Glutamatergic neuron (in vitro differentiated cells): ENCODE measurements at regions not wholly inside any gene's neighbourhood (a gene's known extent, or its start where the extent isn't known, plus 50 kb on each side); places are given as distances from the start of the nearest gene placed in this dataset.

ENCODE experiments used
- DNase-seq: peaks from one replicate; pipeline ENCODE4 v3.0.0; 2022
- H3K27ac Mint-ChIP-seq: one replicate; pipeline ENCODE4 v1.8.0; 2020; ENCODE audit warnings: mild to moderate bottlenecking, mixed read lengths, inconsistent platforms; ENCODE audit not compliant: unreplicated experiment
- H3K27me3 Mint-ChIP-seq: one replicate; pipeline ENCODE4 v1.8.0; 2020; ENCODE audit warnings: mild to moderate bottlenecking, moderate library complexity, mixed read lengths, inconsistent platforms; ENCODE audit not compliant: unreplicated experiment
- H3K36me3 Mint-ChIP-seq: one replicate; pipeline ENCODE4 v1.8.0; 2020; ENCODE audit warnings: mild to moderate bottlenecking, mixed read lengths, inconsistent platforms; ENCODE audit not compliant: unreplicated experiment
- H3K4me1 Mint-ChIP-seq: one replicate; pipeline ENCODE4 v1.8.0; 2020; ENCODE audit warnings: mild to moderate bottlenecking, low read depth, mixed read lengths, inconsistent platforms; ENCODE audit not compliant: unreplicated experiment
- H3K4me3 Mint-ChIP-seq: one replicate; pipeline ENCODE4 v1.8.0; 2020; ENCODE audit warnings: mild to moderate bottlenecking, mixed read lengths, inconsistent platforms; ENCODE audit not compliant: unreplicated experiment
- H3K9me3 Mint-ChIP-seq: one replicate; pipeline ENCODE4 v1.8.0; 2020; ENCODE audit warnings: mild to moderate bottlenecking, moderate library complexity, mixed read lengths, inconsistent platforms; ENCODE audit not compliant: unreplicated experiment
- CTCF ChIP-seq: fragments of 200-600 bp; sonication (generic); IDR thresholded peaks from one replicate; pipeline ENCODE4 v1.5.0; 2021; ENCODE audit not compliant: partially characterized antibody, unreplicated experiment

- Mint-ChIP-seq H3K36me3 (no peaks in the 10 kb centered on the region), H3K9me3 (peaks cover 2% of the 10 kb centered on the region), H3K27me3 (peaks cover 5% of the 10 kb centered on the region), H3K4me1 (peaks cover 15% of the 10 kb centered on the region), H3K27ac (no peak overlapping the region), H3K4me3 (no peak overlapping the region)
- no peak for DNase-seq
- TF ChIP-seq CTCF, result no peak
Measured at GRCh38 chr22:26983311-26983710, 325.9 kb downstream of the MIAT start.

- no peak for TF ChIP-seq CTCF
- peaks cover 10% of the 10 kb centered on the region for H3K4me1 Mint-ChIP-seq
Measured at GRCh38 chr22:26985206-26985605, 327.8 kb downstream of the MIAT start.

GRCh38 chr22:26985931-26986782, 328.8 kb downstream of the MIAT start:
- no peak for TF ChIP-seq CTCF

More at GRCh38 chr22:26985206-26985605, 327.8 kb downstream of the MIAT start:
- H3K36me3 Mint-ChIP-seq, result no peaks in the 10 kb centered on the region
- DNase-seq, result no peak
- H3K27me3 Mint-ChIP-seq, result peaks cover 4% of the 10 kb centered on the region
- peaks cover 2% of the 10 kb centered on the region for H3K9me3 Mint-ChIP-seq
- no peak overlapping the region for H3K27ac Mint-ChIP-seq
- no peak overlapping the region for H3K4me3 Mint-ChIP-seq

GRCh38 chr22:26986884-26987283, 329.5 kb downstream of the MIAT start:
- DNase-seq, result no peak
- H3K27ac Mint-ChIP-seq, result no peak overlapping the region
- TF ChIP-seq CTCF, result no peak

More at GRCh38 chr22:26985931-26986782, 328.8 kb downstream of the MIAT start:
- Mint-ChIP-seq H3K4me1 (peaks cover 5% of the 10 kb centered on the region), H3K27me3 (peaks cover 4% of the 10 kb centered on the region), H3K36me3 (no peaks in the 10 kb centered on the region), H3K4me3 (no peak overlapping the region), H3K9me3 (peaks cover 2% of the 10 kb centered on the region), H3K27ac (no peak overlapping the region)
- DNase-seq, result no peak

GRCh38 chr22:26990503-26991189, 333.3 kb downstream of the MIAT start:
- no peak for DNase-seq
- TF ChIP-seq CTCF, result no peak
- no peak overlapping the region for H3K27ac Mint-ChIP-seq
- no peaks in the 10 kb centered on the region for H3K36me3 Mint-ChIP-seq
- no peak overlapping the region for H3K4me3 Mint-ChIP-seq
- no peaks in the 10 kb centered on the region for H3K27me3 Mint-ChIP-seq
- no peaks in the 10 kb centered on the region for H3K4me1 Mint-ChIP-seq
- no peaks in the 10 kb centered on the region for H3K9me3 Mint-ChIP-seq

More at GRCh38 chr22:26986884-26987283, 329.5 kb downstream of the MIAT start:
- H3K36me3 Mint-ChIP-seq, result no peaks in the 10 kb centered on the region
- peaks cover 3% of the 10 kb centered on the region for H3K4me1 Mint-ChIP-seq
- peaks cover 2% of the 10 kb centered on the region for H3K27me3 Mint-ChIP-seq
- H3K4me3 Mint-ChIP-seq, result no peak overlapping the region
- peaks cover 2% of the 10 kb centered on the region for H3K9me3 Mint-ChIP-seq
